HK-2 (cell line): ENCODE measurements at regions not wholly inside any gene's neighbourhood (a gene's known extent, or its start where the extent isn't known, plus 50 kb on each side); places are given as distances from the start of the nearest gene placed in this dataset.
"Not testable (repeated sequence)": the region's sequence is repeated elsewhere in the genome, so short reads cannot be mapped to it uniquely, and the experiment has no call there.

ENCODE experiments used
- DNase-seq: peaks from one replicate; pipeline ENCODE4 v3.0.0-alpha.2; 2018; ENCODE audit not compliant: unreplicated experiment

DNA sequence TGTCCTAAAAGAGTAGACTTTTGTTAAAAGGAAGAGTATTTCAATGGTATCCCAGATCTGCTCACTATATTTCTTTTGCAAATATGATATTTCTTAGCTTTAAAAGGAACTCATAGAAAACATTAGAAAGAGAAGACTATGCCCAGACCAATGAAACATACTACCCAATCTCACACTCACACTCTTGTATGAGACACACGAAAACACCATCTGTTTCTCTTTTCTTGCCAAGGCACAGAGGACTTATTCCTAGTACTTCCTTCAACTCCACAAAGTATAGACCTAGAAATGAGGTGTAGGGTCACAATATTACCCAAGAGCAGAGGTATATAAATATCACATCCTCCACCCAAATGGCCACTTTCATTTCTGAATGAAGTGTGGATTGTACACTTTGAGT lies 292.4 kb upstream of the ACO1 start:
- DNase-seq = no peak

DNA sequence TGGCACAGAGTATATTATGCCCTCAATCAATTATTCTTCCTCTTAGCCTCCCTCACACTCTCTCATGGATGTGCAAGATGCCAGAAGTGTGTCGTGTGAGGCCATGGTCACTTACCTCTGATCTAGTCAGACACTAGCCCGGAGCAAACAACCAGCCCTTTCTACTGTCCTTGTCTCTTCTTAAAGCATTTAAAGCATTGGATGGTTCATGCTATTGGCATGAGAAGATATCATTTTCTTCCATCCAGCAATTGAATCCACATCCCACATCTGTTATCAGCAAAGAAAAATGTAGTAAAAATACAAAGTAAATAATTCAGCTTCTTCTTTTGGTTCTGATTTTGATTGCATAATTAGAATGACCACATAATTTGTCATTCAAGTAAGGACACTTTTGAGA lies 267.2 kb upstream of the ACO1 start:
- no peak for DNase-seq

- DNase-seq = no peak
Measured at GRCh38 chr9:32128546-32128945, 255.9 kb upstream of the ACO1 start.

GRCh38 chr9:32130709-32131108 lies 253.7 kb upstream of the ACO1 start:
- DNase-seq = not testable (repeated sequence)

DNA sequence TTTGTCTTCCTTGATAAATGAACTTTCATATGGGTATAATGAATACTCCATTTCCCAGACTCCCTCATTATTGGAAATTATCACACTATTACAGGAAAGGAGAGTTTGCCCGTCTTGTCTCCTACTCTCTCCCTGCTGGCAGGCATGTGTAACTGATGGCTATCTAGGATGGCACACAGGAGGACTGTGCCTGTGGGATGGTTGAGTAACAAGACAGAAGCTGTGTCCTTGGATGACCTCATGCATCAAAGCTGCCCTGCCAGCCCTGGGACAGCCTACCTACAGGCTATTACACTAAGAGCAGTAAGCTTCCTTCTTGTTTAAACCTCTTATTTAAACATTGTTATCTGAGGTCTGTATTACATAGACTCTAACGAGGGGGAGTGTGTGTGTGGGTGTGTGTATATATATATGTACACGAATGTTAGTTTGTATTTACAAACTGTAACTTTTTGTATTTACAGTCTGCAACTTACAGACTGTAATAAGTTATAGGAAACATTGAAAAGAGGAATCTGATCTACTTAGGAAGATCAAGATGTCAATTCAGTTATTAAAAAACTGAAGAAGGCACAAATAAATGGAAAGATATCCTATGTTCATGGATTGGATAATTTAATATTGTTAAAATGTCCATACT lies 247.6 kb upstream of the ACO1 start:
- DNase-seq = no peak

DNA sequence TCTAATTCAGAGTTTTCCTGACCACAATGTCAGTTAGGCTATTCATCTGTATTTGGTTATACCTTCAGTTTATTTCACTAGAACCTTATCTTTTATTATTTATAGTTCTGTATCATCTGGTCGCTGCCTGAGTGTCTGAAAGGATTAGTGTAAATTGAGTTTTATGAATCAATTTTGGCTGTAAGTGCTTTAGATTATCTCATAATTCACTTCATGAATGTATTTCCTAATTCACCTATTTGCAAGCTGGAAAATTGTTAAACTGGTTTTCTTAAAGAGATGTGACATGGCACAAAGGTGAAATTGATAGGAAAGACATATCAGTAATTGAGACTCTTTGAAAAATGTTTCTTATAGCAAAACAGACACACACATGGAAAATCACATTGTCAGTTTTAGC lies 242.4 kb upstream of the ACO1 start:
- DNase-seq = no peak

DNA sequence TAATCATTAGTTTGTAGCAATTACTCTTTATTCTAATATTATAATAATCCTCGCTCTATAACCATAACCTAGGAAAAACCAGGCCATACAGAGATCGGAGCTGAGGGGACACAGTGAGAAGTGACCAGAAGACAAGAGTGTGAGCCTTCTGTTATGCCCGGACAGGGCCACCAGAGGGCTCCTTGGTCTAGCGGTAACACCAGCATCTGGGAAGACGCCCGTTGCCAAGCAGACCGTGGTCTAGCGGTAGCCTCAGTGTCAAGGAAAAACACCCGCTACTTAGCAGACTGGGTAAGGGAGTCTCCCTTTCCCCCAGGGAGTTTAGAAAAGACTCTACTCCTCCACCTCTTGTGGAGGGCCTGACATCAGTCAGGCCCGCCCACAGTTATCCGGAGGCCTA lies 235.9 kb upstream of the ACO1 start:
- DNase-seq = not testable (repeated sequence)

DNA sequence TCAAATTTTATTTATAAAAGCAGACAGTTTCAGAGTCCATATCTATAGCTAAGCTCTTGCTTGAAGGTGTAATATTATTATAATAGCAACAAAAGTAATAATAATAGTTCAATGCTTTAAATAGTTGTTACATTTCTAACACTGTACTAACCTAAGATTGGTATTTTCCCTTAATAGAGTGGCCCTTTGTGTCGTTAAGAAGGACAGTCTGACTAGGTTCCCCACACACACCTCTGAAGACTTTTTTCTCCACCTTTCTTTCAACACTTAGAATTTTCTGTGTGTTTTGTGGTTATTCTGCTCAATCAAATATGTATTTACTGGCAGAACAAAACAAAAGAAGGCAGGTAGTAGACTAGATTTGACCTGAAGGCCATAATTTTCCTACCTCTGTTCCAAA lies 223.2 kb upstream of the ACO1 start:
- DNase-seq = no peak

DNA sequence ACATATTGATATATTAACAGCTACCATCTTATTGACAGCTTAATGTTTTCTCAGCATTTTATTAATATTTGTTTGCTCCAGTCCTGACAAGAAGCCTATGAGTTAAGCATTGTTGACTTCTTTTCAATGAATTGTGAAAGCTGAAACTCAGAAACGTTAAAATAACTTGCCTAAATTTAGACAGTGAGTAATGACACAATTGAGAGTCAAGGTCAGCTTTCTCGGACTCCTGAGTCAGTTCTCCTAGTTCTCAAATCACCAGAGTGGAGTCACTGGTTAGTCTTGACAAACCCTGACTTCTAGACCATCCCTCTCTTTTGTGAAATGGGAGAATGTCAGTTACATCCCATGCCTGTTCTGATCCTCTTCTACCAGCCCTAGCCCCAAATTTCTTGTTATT lies 222.7 kb upstream of the ACO1 start:
- no peak for DNase-seq

- DNase-seq = not testable (repeated sequence)
Measured at GRCh38 chr9:32166316-32166715, 218.1 kb upstream of the ACO1 start.

- no peak for DNase-seq
Measured at GRCh38 chr9:32171339-32171738, 213.1 kb upstream of the ACO1 start.

- no peak for DNase-seq
Measured at GRCh38 chr9:32172256-32172655, 212.2 kb upstream of the ACO1 start.

DNA sequence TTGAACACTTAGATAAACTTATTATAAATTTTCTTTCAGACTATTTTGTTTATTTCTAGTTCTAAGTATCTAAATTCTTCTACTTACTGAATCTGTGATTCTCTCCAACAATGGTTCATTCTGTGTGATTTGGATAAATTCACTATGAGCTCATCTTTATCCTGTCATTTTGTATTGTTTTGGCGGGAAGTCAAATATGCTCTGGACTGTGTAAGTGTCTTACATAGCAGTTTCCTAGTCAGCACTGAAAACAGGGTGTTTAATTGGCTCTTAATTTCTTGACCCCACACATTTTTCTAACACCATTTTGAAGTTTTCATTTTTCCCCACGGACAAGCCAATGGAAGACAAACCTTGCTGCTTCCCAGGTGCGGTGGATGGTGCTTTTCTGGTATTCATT lies 207.0 kb upstream of the ACO1 start:
- no peak for DNase-seq

GRCh38 chr9:32180597-32180996 lies 203.8 kb upstream of the ACO1 start:
- DNase-seq = no peak

GRCh38 chr9:32200241-32200640 lies 184.2 kb upstream of the ACO1 start:
- DNase-seq = no peak

DNA sequence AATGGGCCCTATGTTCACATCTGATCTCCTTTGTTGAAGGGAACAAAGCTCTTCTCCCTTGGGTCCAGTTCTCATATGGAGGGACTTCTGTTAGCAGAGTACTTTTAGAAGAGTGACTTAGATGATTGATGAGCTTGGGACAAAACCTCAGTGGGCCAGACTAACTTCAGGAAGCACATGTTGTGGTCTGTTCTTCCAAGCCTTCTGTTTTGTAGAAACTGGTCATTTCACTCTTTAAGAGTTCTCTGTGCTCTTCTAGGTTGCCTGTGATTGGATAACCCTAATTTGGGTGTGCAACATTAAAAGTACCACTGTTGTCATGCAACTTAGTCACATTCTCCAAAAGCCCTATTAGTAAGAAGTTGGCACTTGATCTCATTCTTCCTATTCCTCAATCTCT lies 183.5 kb upstream of the ACO1 start:
- no peak for DNase-seq

GRCh38 chr9:32209164-32209563 lies 175.3 kb upstream of the ACO1 start:
- not testable (repeated sequence) for DNase-seq

- DNase-seq = no peak
Measured at GRCh38 chr9:32218100-32218767, 166.2 kb upstream of the ACO1 start.

GRCh38 chr9:32220750-32221149 lies 163.7 kb upstream of the ACO1 start:
- DNase-seq = no peak

DNA sequence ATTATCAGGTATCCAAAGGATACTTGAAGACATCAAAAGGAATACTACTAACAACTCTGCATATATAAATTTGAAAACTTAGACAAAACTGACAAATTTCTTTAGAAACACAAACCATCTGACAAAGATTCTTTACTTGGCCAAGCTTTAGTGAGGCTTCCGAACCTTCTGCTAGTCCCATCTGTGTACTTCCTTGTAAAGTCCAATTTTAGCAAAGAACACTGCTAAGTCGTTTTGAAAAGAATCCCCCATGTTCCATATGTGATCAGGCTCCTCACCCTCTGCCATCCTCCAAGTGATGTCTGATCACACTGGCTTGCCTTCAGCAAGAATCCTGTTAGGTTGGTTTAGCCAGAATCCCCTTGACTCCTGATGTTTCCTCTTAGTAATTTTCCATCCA lies 150.0 kb upstream of the ACO1 start:
- DNase-seq = no peak

DNA sequence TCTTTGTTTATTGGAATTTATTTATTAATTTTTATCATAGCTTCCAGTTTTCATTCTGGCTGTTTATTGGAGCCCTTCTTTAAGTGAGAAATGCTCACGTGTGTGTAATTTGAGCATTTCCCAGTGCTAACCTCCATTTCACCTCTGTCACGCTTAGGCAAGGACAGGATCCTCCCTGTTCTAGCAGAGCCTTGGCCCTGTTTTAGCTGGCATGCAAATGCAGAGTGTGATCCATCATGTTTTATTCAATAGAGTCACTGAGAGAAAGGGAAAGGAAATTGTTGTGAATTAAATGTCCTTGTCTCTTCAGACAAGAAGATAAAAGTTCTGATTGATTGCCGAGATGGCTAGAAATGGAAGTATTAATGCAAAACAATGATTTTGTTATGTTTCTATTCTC lies 137.3 kb upstream of the ACO1 start:
- DNase-seq = no peak

GRCh38 chr9:32248189-32248712 lies 136.2 kb upstream of the ACO1 start:
- no peak for DNase-seq

GRCh38 chr9:32251539-32251938 lies 132.9 kb upstream of the ACO1 start:
- peak; percentile 13 for DNase-seq

DNA sequence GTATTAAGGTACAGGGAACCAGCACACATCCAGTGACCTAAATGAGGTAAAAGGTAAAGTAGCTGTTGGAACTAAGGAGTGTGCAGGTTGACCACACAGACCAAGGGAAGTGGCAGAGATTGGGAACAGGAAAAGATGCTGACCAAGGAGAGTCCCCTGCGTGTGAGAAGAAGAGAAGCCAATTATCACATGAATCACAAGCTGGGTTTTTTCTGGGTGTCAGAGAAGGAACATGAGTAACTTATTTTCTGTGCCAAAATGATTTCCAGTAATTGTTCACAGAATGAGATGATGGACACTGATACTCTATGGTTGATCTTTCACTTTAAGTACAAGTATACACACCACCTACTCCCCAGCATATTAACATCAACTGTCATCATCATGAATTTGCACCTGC lies 130.7 kb upstream of the ACO1 start:
- DNase-seq = no peak
